ENCODE measurements at regions not wholly inside any gene's neighbourhood (a gene's known extent, or its start where the extent isn't known, plus 50 kb on each side); places are given as distances from the start of the nearest gene placed in this dataset.

- TF ChIP-seq REST (IDR thresholded peaks at IDR 0.05) (no peak), SP1 (IDR thresholded peaks at IDR 0.05) (no peak)
These were observed 268.4 kb upstream of the PLET1 start (continued) for GRCh38 chr11:112529071-112529470.

DNA sequence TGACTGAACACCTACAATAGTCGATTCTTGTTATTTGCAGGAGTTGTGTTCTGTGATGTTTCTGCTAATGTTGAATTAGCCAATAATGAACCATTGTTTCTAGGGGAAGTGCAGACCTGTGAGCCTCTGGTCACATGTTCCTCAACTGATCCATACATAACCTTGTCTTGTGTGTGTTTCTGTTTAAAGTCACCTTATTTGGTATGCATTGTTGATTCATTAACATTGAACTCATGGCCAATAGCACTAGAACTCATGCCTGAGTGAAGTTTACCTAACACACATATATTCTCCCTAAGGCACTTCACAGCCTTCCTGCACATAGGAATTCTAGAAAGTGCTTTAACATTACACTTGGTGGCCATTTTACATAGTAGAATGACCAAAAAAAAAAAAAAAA, 271.8 kb upstream of the PLET1 start:
- 85% methylated on average over 1 of the region's 1 CpG for WGBS
- Histone ChIP-seq H3K36me3 (ENCODE audit: control insufficient read depth in 4 of 4, insufficient read depth in 3 of 4, low read depth in 1 of 4, low read length in 3 of 4) (no peaks in the 10 kb centered on the region), H3K9me3 (ENCODE audit: control insufficient read depth in 4 of 4, low read length in 3 of 4) (no peaks in the 10 kb centered on the region), H3K9ac (ENCODE audit: low read depth in 1 of 2, low read length in 2 of 2) (no peak overlapping the region), H3K4me3 (ENCODE audit: low read depth in 1 of 3, low read length in 3 of 3) (no peak overlapping the region), H3K27ac (ENCODE audit: low read depth in 1 of 2, low read length in 2 of 2) (no peak overlapping the region), H3K27me3 (ENCODE audit: control insufficient read depth in 4 of 4, insufficient read depth in 4 of 4, low read length in 3 of 4) (no peaks in the 10 kb centered on the region), H3K4me1 (ENCODE audit: control insufficient read depth in 4 of 4, insufficient read depth in 4 of 4, low read length in 3 of 4) (no peaks in the 10 kb centered on the region)
- no peak for DNase-seq (ENCODE audit: low spot score)
- TF ChIP-seq, protein P1, sequence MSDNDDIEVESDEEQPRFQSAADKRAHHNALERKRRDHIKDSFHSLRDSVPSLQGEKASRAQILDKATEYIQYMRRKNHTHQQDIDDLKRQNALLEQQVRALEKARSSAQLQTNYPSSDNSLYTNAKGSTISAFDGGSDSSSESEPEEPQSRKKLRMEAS (IDR thresholded peaks at IDR 0.05), result no peak
- TF ChIP-seq EGR1 (IDR thresholded peaks at IDR 0.05; ENCODE audit: low read depth in 2 of 2) (no peak), RAD21 (IDR thresholded peaks at IDR 0.05) (no peak), ZBTB33 (IDR thresholded peaks at IDR 0.05) (no peak), HNF4A (conservative IDR thresholded peaks at IDR 0.05) (no peak), JUND (IDR thresholded peaks at IDR 0.05) (no peak), RXRA (IDR thresholded peaks at IDR 0.05) (no peak), YY1 (IDR thresholded peaks at IDR 0.05) (no peak), HNF4G (IDR thresholded peaks at IDR 0.05) (no peak)
- TF ChIP-seq, protein P2, sequence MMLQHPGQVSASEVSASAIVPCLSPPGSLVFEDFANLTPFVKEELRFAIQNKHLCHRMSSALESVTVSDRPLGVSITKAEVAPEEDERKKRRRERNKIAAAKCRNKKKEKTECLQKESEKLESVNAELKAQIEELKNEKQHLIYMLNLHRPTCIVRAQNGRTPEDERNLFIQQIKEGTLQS (IDR thresholded peaks at IDR 0.05), result no peak

DNA sequence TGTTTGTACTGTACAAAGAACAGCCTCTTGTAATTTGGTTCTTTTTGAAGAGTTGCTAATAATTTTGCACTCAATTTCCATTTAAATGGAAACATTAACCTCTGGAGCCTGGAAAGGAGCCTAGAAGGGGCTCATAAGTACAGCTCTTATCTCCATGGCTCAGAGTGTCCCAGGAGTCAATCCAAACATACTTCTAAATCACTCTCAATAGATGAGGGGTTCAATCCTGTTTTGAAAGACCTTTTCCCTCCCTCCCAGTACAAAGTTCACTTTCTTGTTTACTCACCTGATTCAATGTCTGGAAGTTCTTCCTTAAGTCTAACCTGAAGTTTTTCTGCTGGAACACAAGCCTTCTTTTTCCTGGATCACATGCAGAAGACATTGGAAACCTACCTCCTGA, 273.0 kb upstream of the PLET1 start:
- no peaks in the 10 kb centered on the region for H3K4me1 ChIP-seq (ENCODE audit: control insufficient read depth in 4 of 4, insufficient read depth in 4 of 4, low read length in 3 of 4)
- no peak overlapping the region for H3K27ac ChIP-seq (ENCODE audit: low read depth in 1 of 2, low read length in 2 of 2)
- H3K27me3 ChIP-seq (ENCODE audit: control insufficient read depth in 4 of 4, insufficient read depth in 4 of 4, low read length in 3 of 4), result no peaks in the 10 kb centered on the region
- DNase-seq (ENCODE audit: low spot score), result no peak
- H3K9me3 ChIP-seq (ENCODE audit: control insufficient read depth in 4 of 4, low read length in 3 of 4), result no peaks in the 10 kb centered on the region
- H3K36me3 ChIP-seq (ENCODE audit: control insufficient read depth in 4 of 4, insufficient read depth in 3 of 4, low read depth in 1 of 4, low read length in 3 of 4), result no peaks in the 10 kb centered on the region
- H3K4me3 ChIP-seq (ENCODE audit: low read depth in 1 of 3, low read length in 3 of 3), result no peak overlapping the region
- H3K9ac ChIP-seq (ENCODE audit: low read depth in 1 of 2, low read length in 2 of 2), result no peak overlapping the region
- TF ChIP-seq, protein P1 (IDR thresholded peaks at IDR 0.05), result no peak
- no peak for TF ChIP-seq TAF1 (conservative IDR thresholded peaks at IDR 0.05)
- TF ChIP-seq CTCF (IDR thresholded peaks at IDR 0.05; ENCODE audit: low read depth, low read length, missing input control), result no peak
- no peak for TF ChIP-seq FOXA1 (IDR thresholded peaks at IDR 0.05)
- TF ChIP-seq HNF4A (conservative IDR thresholded peaks at IDR 0.05), result no peak
- no peak for TF ChIP-seq YY1 (IDR thresholded peaks at IDR 0.05)
- TF ChIP-seq EGR1 (IDR thresholded peaks at IDR 0.05; ENCODE audit: low read depth in 2 of 2), result no peak
- no peak for TF ChIP-seq HNF4G (IDR thresholded peaks at IDR 0.05)
- no peak for TF ChIP-seq SP1 (IDR thresholded peaks at IDR 0.05)
- no peak for TF ChIP-seq FOXA2 (IDR thresholded peaks at IDR 0.05)
- no peak for TF ChIP-seq ZBTB33 (IDR thresholded peaks at IDR 0.05)
- TF ChIP-seq, protein P2 (IDR thresholded peaks at IDR 0.05), result no peak
- TF ChIP-seq NR2F2 (IDR thresholded peaks at IDR 0.05), result no peak

Measured in liver (tissue), 8 donors.